ENCODE measurements at regions not wholly inside any gene's neighbourhood (a gene's known extent, or its start where the extent isn't known, plus 50 kb on each side); places are given as distances from the start of the nearest gene placed in this dataset.

DNA sequence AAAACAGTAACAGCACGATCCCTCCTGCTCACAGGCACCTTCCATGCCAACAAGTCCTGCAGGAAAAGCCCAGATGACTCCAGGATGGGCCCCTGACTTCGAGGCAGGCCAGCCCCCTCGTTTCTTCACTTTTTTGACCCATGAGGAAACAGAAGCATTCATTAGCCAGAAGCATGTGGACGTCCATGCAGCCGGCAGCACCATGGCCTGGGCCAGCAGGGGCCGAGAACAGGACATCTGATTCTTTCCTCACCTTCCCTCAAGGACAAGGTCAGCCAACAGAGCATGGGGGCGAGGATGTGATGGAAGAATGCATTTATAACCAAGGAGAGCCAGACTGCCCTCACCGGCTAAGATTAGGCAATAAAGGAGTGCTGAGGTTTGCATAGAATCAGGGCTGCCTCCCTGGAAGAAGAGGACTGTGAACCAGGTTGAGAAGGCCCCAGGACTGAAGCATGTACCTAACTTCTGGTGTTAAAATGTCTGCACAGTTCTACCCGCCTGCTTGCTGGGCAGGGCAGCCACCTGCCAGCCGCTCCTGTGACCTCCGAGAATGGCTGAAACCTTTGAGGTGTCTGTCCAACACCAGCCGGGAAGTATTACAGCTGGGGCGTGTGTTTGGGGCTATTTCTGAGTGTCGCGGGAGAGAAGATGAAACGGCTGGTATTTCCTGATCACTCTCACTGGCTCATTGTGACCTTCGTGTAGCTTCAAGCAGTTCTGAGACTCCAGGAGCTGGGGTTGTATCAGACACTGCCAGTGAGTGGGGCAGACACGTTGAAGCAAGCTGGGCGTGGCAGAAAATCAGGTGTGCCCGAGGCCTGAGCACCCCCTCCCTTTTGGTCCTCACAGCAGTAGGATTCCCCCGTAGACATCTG is 94.0 kb upstream of the TNRC6C start:
- no peak for TF ChIP-seq POLR2A (IDR thresholded peaks at IDR 0.05; ENCODE audit: low read depth, low read length)
- no peak for TF ChIP-seq SPI1 (IDR thresholded peaks at IDR 0.05; ENCODE audit: low read depth, low read length)
- no peak for TF ChIP-seq POLR2AphosphoS5 (IDR thresholded peaks at IDR 0.05; ENCODE audit: low read depth, low read length)
- TF ChIP-seq POU2F2 (IDR thresholded peaks at IDR 0.05; ENCODE audit: low read depth, low read length): no peak
- no peak for TF ChIP-seq PAX5 (IDR thresholded peaks at IDR 0.05; ENCODE audit: insufficient read depth, low read length, severe bottlenecking)
- TF ChIP-seq TAF1 (IDR thresholded peaks at IDR 0.05; ENCODE audit: low read depth, low read length): no peak
